ENCODE measurements at regions not wholly inside any gene's neighbourhood (a gene's known extent, or its start where the extent isn't known, plus 50 kb on each side); places are given as distances from the start of the nearest gene placed in this dataset.

DNA sequence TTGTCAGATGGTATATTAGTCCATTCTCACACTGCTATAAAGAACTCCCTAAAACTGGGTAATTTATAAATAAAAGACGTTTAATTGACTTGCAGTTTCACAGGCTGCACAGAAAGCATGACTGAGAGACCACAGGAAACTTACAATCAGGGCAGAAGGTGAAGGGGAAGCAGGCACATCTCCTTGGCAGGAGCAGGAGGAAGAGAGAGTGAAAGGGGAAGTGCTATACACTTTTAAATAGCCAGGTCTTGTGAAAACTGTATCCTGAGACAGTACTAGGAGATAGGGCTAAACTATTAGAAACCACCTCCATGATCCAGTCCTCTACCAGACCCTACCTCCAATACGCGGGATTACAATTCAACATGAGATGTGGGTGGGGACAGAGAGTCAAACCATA is 193.9 kb upstream of the KCNG1 start:
- no peak for TF ChIP-seq CTCF (IDR thresholded peaks at IDR 0.05; ENCODE audit: low read depth, low read length, missing control alignments)

GRCh38 chr20:51212816-51213215 is 189.9 kb upstream of the KCNG1 start:
- in situ Hi-C loops (cut with HindIII; ENCODE audit: low sequenced_read_pairs) = no loop called here
- TF ChIP-seq CTCF (IDR thresholded peaks at IDR 0.05; ENCODE audit: low read depth, low read length, missing control alignments) = no peak
- no peak for DNase-seq (ENCODE audit: low read depth)
- H3K4me3 ChIP-seq (ENCODE audit: low read depth, low read length) = no peak overlapping the region

More for the DNA sequence above, 193.9 kb upstream of the KCNG1 start:
- in situ Hi-C loops (cut with HindIII; ENCODE audit: low sequenced_read_pairs) = no loop called here
- no peak for DNase-seq (ENCODE audit: low read depth)
- no peak overlapping the region for H3K4me3 ChIP-seq (ENCODE audit: low read depth, low read length)

GRCh38 chr20:51211191-51211590 is 188.3 kb upstream of the KCNG1 start:
- DNase-seq (ENCODE audit: low read depth) = no peak
- no peak overlapping the region for H3K4me3 ChIP-seq (ENCODE audit: low read depth, low read length)
- TF ChIP-seq CTCF (IDR thresholded peaks at IDR 0.05; ENCODE audit: low read depth, low read length, missing control alignments) = no peak
- in situ Hi-C loops (cut with HindIII; ENCODE audit: low sequenced_read_pairs) = no loop called here

GRCh38 chr20:51210084-51210483 is 187.2 kb upstream of the KCNG1 start:
- no peak for DNase-seq (ENCODE audit: low read depth)
- TF ChIP-seq CTCF (IDR thresholded peaks at IDR 0.05; ENCODE audit: low read depth, low read length, missing control alignments) = no peak
- in situ Hi-C loops (cut with HindIII; ENCODE audit: low sequenced_read_pairs) = no loop called here
- no peak overlapping the region for H3K4me3 ChIP-seq (ENCODE audit: low read depth, low read length)

DNA sequence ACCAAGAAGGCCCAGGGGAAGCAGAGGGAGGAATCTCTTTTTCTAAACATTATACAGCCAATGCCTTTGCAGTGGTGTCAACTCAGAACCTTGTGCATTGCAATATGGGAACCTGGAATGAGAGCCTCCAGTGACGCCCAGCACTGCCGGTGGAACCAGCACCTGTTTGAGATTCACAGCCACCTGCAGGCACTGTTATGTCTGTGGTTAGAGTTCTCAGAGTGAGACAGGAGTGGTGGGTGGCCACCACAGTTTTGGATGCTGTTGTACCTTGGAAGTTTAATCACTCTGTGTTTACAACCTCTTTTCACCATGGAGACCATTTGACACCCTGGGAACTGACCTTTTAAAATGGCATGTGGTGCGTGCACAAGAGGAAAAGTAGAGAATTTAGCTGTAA is 185.3 kb upstream of the KCNG1 start:
- DNase-seq (ENCODE audit: low read depth) = no peak
- TF ChIP-seq CTCF (IDR thresholded peaks at IDR 0.05; ENCODE audit: low read depth, low read length, missing control alignments) = no peak
- in situ Hi-C loops (cut with HindIII; ENCODE audit: low sequenced_read_pairs) = loop anchor here (5.0 kb wide), 1 partner anchor 181 kb away; no protein-coding TSS in a partner anchor
- no peak overlapping the region for H3K4me3 ChIP-seq (ENCODE audit: low read depth, low read length)

DNA sequence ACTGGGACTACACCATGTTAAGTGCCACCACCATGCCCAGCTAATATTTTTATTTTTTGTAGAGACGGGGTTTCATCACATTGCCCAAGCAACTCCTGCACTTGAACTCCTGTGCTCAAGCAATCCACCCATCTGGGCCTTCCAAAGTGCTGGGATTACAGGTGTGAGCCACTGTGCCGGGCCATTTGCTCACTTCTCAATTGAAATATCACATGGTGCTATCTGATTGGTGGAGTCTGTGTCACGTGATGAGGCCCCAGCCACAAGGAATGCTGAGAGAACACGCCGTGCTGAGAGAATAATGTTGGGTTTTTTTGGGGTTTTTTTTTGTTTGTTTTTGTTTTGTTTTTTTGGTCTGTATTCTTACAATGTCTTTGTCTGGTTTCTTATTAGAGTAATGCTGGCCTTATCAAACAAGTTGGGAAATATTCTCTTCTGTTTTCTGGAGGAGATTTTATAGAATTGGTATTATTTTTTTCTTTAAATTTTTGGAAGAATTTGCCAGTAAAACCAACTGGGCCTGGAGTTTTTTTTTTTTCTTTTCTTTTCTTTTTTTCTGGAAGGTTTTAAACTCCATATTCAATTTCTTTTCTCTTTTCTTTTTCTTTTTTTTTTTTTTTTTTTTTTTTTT is 183.2 kb upstream of the KCNG1 start:
- no peak overlapping the region for H3K4me3 ChIP-seq (ENCODE audit: low read depth, low read length)
- in situ Hi-C loops (cut with HindIII; ENCODE audit: low sequenced_read_pairs) = loop anchor here (5.0 kb wide), 1 partner anchor 179 kb away; no protein-coding TSS in a partner anchor
- no peak for TF ChIP-seq CTCF (IDR thresholded peaks at IDR 0.05; ENCODE audit: low read depth, low read length, missing control alignments)
- DNase-seq (ENCODE audit: low read depth) = no peak

Data from astrocyte of the cerebellum (primary cell).